Esophagus squamous epithelium (tissue), 4 donors: ENCODE measurements at regions not wholly inside any gene's neighbourhood (a gene's known extent, or its start where the extent isn't known, plus 50 kb on each side); places are given as distances from the start of the nearest gene placed in this dataset.

Experiments
- CTCF ChIP-seq, 6 experiments: fragments of 450-650 bp in 4 of 6; fragments of 200-600 bp in 2 of 6; sonication (generic) in 2 of 6; IDR thresholded peaks; one replicate each; pipeline ENCODE4 v1.5.1; 2016 to 2019; ENCODE audit warnings: antibody characterized with exemption in 6 of 6, mild to moderate bottlenecking in 4 of 6, moderate library complexity in 4 of 6
- POLR2A ChIP-seq, 4 donors: fragments of 450-650 bp; IDR thresholded peaks; one replicate each; pipeline ENCODE4 v1.6.1; 2017; ENCODE audit warnings: antibody characterized with exemption in 4 of 4, mild to moderate bottlenecking in 4 of 4, moderate library complexity in 3 of 4

- no peak for TF ChIP-seq CTCF (IDR thresholded peaks at IDR 0.05)
- TF ChIP-seq POLR2A (IDR thresholded peaks at IDR 0.05), result no peak
These were observed 54.8 kb downstream of the MPP7 start for GRCh38 chr10:28248092-28248491.
